ENCODE measurements at regions not wholly inside any gene's neighbourhood (a gene's known extent, or its start where the extent isn't known, plus 50 kb on each side); places are given as distances from the start of the nearest gene placed in this dataset.

DNA sequence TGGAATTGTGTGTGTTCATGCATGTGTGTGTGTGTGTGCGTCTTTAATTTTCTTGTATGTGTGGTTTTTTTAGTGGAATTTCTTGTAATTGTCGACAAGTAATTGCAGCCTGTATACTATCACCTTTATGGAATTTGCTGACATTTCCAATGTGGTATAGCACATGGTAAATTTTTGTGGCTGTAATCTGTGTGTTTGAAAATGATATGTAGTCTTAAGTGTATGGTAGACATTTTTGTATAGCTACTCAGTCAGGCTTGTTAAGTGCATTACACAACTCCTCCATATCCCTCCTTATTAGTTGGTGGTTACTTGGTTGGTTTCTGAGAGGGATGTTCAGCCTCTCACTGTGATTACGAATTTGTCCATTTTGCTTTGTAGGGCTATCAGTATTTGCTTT, 384.5 kb upstream of the HSF2 start:
- no peak for TF ChIP-seq POLR2A (IDR thresholded peaks at IDR 0.05)
- TF ChIP-seq EP300 (IDR thresholded peaks at IDR 0.05) = no peak
- TF ChIP-seq POLR2AphosphoS5 (IDR thresholded peaks at IDR 0.05) = no peak
- TF ChIP-seq, protein P1, sequence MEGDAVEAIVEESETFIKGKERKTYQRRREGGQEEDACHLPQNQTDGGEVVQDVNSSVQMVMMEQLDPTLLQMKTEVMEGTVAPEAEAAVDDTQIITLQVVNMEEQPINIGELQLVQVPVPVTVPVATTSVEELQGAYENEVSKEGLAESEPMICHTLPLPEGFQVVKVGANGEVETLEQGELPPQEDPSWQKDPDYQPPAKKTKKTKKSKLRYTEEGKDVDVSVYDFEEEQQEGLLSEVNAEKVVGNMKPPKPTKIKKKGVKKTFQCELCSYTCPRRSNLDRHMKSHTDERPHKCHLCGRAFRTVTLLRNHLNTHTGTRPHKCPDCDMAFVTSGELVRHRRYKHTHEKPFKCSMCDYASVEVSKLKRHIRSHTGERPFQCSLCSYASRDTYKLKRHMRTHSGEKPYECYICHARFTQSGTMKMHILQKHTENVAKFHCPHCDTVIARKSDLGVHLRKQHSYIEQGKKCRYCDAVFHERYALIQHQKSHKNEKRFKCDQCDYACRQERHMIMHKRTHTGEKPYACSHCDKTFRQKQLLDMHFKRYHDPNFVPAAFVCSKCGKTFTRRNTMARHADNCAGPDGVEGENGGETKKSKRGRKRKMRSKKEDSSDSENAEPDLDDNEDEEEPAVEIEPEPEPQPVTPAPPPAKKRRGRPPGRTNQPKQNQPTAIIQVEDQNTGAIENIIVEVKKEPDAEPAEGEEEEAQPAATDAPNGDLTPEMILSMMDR (IDR thresholded peaks at IDR 0.05) = no peak
- Histone ChIP-seq H3K4me3 (no peak overlapping the region), H3K4me1 (no peaks in the 10 kb centered on the region), H3K36me3 (no peaks in the 10 kb centered on the region), H3K27ac (no peak overlapping the region), H3K9me3 (no peaks in the 10 kb centered on the region), H3K27me3 (no peaks in the 10 kb centered on the region)
- DNase-seq (ENCODE audit: low spot score in 2 of 2) = no peak
- WGBS = 95% methylated on average over 3 of the region's 3 CpGs

- Histone ChIP-seq H3K4me1 (peaks cover 3% of the 10 kb centered on the region), H3K27ac (no peak overlapping the region), H3K27me3 (no peaks in the 10 kb centered on the region), H3K36me3 (no peaks in the 10 kb centered on the region), H3K9me3 (no peaks in the 10 kb centered on the region), H3K4me3 (no peak overlapping the region)
- no peak for DNase-seq (ENCODE audit: low spot score in 2 of 2)
- WGBS = 75% methylated on average over 3 of the region's 3 CpGs
- no peak for TF ChIP-seq POLR2A (IDR thresholded peaks at IDR 0.05)
- no peak for TF ChIP-seq EP300 (IDR thresholded peaks at IDR 0.05)
- TF ChIP-seq, protein P1 (IDR thresholded peaks at IDR 0.05) = no peak
- no peak for TF ChIP-seq POLR2AphosphoS5 (IDR thresholded peaks at IDR 0.05)
Measured at GRCh38 chr6:122020588-122021264, 378.7 kb upstream of the HSF2 start.

GRCh38 chr6:122025104-122025503, 374.3 kb upstream of the HSF2 start:
- H3K27me3 ChIP-seq = no peaks in the 10 kb centered on the region
- H3K27ac ChIP-seq = no peak overlapping the region

DNA sequence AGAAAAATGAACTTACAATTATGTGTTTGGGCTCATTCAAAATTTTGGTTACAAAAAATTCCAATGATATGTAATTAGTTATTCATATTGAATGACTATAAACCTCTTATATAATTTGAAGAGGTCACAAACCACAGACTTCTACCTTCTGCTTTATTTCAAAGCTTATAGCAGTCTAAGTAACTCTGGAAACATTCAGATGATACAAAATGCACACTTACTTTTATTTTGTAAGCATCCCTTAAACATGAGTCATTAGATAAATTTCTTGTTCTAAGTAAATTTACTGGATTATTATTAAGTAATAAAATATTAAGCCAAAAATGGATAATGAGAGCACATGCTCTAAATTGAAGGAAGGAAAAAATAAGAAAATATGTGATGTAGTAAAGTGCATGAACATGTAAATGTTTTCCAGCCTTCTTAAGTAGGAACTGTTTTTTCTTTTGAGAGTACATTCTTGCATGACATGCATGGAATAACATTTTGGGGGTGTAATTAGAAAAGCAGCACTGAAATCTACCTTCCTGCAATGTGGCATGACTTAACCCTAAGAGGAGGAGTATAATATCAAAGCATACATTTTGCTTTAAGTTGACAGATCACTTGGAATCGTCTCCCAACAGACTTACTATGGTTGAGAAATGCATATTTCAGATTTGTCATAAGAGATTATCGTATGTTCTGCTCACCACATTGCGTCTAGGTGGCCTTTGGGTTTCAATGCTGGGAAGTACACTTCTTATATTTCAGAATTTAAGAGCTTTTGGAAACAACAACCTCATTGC, 372.7 kb upstream of the HSF2 start:
- DNase-seq (ENCODE audit: low spot score in 2 of 2) = no peak
- H3K4me3 ChIP-seq = no peak overlapping the region
- no peak overlapping the region for H3K27ac ChIP-seq
- H3K27me3 ChIP-seq = no peaks in the 10 kb centered on the region
- 68% methylated on average over 3 of the region's 3 CpGs for WGBS
- TF ChIP-seq EP300 (IDR thresholded peaks at IDR 0.05) = no peak
- TF ChIP-seq POLR2AphosphoS5 (IDR thresholded peaks at IDR 0.05) = no peak
- no peak for TF ChIP-seq POLR2A (IDR thresholded peaks at IDR 0.05)
- TF ChIP-seq, protein P1 (IDR thresholded peaks at IDR 0.05) = no peak
- H3K9me3 ChIP-seq = no peaks in the 10 kb centered on the region
- H3K4me1 ChIP-seq = peaks cover 17% of the 10 kb centered on the region
- no peaks in the 10 kb centered on the region for H3K36me3 ChIP-seq

More at GRCh38 chr6:122025104-122025503, 374.3 kb upstream of the HSF2 start:
- no peaks in the 10 kb centered on the region for H3K36me3 ChIP-seq
- TF ChIP-seq EP300 (IDR thresholded peaks at IDR 0.05) (no peak), POLR2A (IDR thresholded peaks at IDR 0.05) (no peak), POLR2AphosphoS5 (IDR thresholded peaks at IDR 0.05) (no peak)
- TF ChIP-seq, protein P1 (IDR thresholded peaks at IDR 0.05) = no peak
- H3K4me3 ChIP-seq = no peak overlapping the region
- WGBS = 47% methylated on average over 1 of the region's 1 CpG
- no peaks in the 10 kb centered on the region for H3K9me3 ChIP-seq
- peaks cover 17% of the 10 kb centered on the region for H3K4me1 ChIP-seq
- no peak for DNase-seq (ENCODE audit: low spot score in 2 of 2)

DNA sequence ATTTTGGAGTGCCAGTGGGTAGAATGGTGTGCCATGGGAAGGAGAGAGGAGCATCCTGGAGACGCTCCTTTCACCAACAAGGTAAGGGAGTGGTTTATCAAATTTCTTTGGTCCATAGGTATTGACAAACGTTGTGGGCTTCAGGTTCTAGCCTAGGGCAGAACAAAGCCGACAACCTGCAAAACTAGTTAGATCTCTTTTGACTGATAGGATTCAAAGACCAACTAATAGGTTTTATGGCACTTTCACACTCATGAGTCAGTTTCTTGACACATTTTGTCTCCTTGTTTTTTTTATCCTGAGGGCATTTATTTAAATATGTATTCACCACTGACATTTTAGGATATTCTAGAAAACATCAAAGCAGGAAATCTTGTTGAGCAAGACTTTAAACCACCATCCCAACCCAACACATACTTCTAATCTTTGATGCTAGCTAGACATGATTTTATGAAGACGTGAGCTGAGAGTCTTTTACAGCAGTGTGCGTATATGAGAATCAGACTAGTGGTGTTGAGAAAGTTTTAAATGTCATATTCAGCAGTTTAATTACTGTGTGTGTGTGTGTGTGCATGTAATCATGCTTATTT, 370.4 kb upstream of the HSF2 start:
- Histone ChIP-seq H3K27me3 (no peaks in the 10 kb centered on the region), H3K9me3 (no peaks in the 10 kb centered on the region), H3K4me3 (no peak overlapping the region), H3K4me1 (peaks cover 21% of the 10 kb centered on the region), H3K27ac (no peak overlapping the region), H3K36me3 (no peaks in the 10 kb centered on the region)
- 56% methylated on average over 5 of the region's 5 CpGs for WGBS
- DNase-seq (ENCODE audit: low spot score in 2 of 2) = no peak
- TF ChIP-seq, protein P1 (IDR thresholded peaks at IDR 0.05) = no peak
- no peak for TF ChIP-seq EP300 (IDR thresholded peaks at IDR 0.05)
- TF ChIP-seq POLR2AphosphoS5 (IDR thresholded peaks at IDR 0.05) = no peak
- TF ChIP-seq POLR2A (IDR thresholded peaks at IDR 0.05) = no peak

Measured in suprapubic skin (tissue), 4 donors.